Limb (tissue), 2 donors: ENCODE measurements at regions not wholly inside any gene's neighbourhood (a gene's known extent, or its start where the extent isn't known, plus 50 kb on each side); places are given as distances from the start of the nearest gene placed in this dataset.
"Not testable (repeated sequence)": the region's sequence is repeated elsewhere in the genome, so short reads cannot be mapped to it uniquely, and the experiment has no call there.

ENCODE experiments used
- DNase-seq, 2 donors: peaks; one replicate each; pipeline ENCODE4 v3.0.0-alpha.2; 2016; ENCODE audit errors: extremely low spot score in 2 of 2

DNA sequence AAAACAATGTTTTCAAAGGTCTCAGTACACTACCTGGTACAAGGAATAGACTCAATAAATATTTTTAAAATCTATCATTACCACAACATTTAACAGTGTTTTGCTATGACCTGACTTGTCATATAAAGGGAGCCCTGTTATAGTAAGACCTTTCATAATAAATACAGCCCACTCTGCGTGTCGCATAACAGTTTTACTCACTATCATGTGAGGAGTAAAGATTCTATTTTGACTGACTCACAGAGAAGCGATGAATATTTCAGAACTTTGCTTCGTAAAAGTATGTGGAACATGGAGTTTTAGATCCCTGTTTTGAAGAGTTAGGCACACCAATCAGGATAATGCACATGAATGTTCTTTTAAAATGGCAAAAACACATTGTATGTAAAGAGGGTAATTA is 531.2 kb downstream of the KCNA4 start:
- no peak for DNase-seq

DNA sequence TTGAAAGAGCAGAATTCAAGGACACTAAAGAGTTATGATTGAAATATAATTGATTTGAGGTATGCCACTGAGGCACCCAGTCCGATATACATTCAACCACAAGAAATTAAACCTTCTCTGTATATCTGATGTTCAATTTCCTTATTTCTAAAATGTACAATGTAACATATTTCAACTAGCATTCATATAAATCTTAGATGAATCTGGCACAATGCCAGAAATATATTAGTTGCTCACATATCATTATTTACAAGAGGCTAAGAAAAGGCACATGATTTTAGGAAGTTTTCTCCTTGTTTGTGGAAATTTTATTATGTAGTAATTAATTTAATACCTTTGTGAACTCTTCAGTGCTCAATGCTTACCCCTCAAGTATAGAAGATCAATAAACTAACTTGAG is 532.3 kb downstream of the KCNA4 start:
- DNase-seq = no peak

DNA sequence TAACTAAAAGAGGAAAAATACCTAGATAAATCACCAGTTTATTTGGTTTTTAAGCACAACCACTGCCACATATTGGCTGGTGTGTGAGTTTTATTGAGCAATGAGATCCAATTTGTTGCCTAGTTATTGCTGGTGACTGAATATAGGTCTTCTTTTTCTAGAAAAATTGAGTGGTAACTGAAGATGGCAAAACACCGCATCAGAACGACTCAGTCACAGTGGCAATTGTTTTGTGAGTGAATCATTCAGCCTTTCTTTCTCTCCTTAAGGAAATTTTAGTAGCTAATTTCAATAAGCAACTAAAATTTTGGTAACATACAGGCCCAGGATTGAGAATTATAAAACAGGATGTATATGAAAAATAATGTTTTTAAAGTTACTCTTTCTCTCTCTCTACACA is 533.0 kb downstream of the KCNA4 start:
- DNase-seq = no peak

DNA sequence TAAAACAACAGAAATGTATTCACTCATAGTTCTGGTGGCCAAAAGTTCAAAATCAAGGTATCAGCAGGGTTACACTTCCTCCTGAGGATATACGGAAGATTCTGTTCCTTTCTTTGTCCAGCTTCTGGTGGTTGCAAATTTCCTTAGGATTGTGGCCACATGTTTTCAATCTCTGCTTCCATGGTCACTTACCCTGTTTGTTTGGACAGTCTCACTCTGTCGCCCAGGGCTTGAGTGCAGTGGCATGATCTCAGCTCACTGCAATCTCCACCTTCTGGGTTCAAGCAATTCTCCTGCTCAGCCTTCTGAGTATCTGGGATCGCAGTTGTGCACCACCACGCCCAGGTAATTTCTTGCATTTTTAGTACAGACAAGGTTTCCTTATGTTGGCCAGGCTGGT is 534.3 kb downstream of the KCNA4 start:
- DNase-seq = no peak

DNA sequence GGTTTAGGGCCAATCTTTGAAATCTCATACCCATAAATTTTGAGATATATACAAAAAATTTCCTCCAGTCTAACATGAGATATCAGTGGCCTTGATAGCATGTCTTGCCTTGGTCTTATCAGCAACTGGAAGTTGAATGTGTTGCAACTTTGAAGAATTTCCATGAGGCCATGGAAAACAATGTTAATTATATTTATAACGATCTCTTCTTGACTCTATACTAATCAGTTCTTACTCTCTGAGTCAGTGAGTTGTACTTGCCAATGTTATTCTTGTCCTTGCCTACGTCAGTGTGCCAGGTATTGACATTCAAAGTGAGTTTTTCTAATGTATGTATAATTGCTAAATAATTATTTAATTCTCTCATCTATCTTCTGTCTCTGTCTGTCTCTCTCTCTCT is 535.1 kb downstream of the KCNA4 start:
- DNase-seq = no peak

DNA sequence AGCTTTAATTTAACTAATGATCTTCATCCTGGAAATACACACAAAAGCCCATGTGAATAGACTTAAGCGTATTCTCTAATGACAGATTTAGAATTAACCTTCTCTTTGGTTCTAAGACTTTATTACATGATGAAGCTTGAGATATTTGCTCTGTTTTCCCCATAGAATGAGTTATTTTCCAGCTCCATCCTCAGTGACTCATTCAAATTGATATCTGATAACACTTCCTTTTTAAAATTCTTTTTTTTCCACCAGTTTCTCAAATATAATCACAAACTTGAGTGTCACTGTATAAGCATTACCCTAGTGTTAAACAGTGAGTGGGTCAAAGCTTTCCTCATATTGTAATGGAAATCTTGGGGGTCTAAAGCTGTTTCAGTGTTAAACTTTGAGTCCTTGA is 535.8 kb downstream of the KCNA4 start:
- no peak for DNase-seq

DNA sequence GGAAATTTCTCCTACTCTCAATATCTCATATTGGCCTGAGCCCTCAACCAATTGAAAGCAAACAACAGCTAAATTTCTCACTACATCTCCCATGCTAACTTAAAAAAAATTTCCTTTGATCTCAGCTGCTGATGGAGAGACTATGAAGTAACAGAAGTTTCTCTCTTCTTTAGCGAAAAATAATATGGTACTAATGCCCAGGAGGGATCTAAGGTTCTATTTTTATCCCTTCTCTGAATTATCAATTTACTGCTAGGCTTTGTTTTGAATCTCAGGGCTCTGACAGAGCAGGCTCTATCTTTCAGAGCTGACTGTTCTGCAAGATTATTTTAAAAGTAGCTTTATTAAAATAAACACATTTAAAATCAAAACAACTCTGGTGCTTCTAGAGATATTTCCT is 558.6 kb downstream of the KCNA4 start:
- DNase-seq = no peak

DNA sequence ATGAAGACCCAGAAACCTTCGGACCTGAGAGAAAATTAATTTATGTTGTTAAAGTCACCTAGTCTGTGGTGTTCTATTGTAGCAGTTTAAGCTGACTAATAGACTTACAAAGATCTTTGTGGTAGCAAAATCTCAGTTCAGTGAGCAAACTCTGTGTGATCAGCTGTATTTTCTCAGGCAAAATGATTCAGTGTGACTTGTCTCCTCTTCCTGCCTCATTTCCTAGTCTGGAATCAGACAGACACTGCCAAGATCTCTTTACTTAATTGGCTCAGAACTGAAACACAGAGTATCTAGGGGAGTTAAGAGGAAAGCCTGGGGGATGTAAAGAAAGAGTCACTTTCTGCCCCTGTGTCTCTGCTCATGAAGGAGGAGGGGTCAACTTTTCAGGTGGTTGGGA is 564.7 kb downstream of the KCNA4 start:
- DNase-seq = no peak

DNA sequence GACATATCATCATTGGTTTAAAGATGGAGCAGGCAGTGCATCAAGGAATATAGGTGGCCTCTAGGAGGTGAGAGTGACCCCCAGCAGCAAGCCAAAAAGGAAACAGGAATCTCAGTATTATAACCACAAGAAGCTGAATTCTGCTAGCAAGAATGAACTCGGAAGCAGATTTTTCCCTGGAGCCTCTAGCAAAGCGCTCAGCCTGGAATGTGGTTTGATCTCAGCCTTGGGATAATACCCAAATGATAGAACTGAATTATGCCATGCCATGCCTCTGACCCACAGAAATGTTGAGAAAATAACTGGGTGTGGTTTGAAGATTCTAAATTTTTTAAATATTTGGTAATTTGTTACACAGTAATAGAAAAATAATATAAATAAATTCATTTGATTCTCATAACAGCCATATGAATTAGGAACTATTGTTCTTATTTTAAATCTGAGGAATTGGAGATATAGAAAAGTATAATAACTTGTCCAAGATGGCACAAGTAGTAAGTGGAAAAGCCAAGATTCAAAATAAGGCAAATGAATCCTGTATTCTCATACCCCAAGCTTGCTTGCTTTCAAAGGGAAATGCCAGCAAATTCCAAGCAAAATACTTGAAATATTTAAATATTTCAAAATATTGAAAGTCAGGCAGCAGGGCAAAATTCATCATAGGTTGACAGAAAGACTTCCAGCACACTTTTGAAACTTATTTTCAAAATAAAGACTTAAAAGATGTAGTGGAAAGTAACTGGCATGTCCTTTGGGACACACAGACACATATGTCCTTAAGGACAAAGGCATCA is 567.4 kb downstream of the KCNA4 start:
- DNase-seq = no peak

DNA sequence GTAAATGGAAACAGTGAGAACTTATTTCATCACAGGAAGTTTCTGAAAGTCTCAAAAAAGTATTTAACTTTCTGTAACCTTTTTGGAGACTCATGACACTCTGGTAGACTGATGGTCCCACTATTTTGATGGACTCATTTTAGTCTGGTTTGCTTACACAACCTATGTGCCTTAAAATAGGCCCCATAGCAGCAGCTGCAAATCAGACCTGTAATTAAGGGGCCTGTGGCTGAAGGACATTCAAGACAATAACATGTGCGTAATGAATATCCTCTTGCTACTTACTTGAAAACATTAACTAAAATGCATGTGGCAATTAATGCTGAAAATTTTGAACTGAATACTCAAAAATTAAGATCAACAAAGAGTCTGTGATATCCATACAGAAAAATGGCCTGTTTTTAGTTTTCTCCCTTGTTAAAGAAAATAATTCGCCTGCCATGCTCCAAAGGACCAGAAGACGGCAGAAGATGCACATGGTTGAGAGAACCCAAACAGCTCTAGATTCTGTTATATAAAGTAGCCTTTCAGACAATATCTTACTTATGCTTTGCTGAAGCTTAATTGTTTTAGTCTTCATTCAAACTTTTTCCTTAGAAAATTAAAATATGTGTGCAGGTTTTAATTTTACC is 568.5 kb downstream of the KCNA4 start:
- peak in 1 of 2 donors; percentile 57 for DNase-seq

DNA sequence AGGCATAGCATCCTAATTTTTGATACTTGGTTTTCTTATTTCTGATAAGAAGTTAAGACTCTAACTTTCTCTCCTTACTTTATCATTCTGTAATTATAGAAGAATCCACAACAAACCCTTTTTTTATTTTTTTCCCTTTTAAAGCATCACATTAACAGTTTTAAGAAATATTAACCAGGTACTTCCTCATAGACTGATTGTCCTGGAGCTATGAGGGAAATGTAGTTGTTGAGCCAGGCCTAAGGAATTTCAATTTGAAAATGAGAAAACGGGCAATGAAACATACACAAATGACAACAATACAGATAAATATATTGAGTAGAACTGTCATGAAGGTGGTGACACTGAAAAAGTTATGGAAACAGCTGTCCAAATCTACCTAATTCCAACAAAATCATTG is 569.0 kb downstream of the KCNA4 start:
- DNase-seq = no peak

DNA sequence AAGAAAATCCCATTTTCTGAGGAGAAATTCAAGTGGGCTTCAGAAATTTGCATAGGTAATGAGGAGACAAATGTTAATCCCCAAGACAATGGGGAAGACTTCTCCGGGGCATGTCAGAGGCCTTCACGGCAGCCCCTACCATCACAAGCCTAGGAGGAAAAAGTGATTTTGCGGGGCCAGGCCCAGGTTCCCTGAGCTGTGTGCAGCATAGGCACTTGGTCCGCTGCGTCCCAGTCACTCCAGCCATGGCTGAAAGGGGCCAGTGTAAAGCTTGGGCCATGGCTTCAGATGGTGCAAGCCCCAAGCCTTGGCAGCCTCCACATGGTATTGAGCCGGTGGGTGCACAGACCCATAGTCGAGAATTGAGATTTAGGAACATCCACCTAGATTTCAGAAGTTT is 570.7 kb downstream of the KCNA4 start:
- DNase-seq = no peak

DNA sequence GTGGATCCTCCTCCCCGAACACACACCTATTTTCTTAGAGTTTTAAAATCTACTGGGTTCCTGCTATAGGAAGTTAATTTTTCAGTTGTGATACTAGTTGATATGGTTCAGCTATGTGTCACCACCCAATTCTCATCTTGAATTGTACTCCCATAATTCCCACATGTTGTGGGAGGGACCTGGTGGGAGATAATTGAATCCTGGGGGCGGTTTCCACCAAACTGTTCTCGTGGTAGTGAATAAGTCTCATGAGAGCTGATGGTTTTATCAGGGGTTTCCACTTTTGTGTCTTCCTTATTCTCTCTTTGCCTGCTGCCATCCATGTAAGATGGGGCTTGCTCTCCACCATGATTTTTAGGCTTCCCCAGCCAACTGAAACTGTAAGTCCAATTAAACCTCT is 571.6 kb downstream of the KCNA4 start:
- not testable (repeated sequence) for DNase-seq

DNA sequence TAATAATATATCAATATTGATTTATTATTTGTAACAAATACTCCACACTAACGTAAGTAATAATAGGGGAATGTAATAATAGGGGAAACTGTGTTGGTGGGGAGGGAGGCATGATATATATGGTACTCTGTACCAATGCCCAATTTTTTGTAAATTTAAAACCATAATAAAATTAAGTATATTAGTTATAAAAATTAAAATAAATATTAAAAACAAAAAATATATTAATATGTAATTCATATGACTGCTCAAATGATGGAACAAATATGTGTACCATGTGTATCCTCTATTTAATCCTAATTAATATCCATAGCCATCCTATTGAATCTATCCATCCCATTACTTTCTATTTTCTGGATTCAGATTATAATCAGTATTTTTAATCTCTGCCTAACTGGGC is 578.0 kb downstream of the KCNA4 start:
- no peak for DNase-seq

DNA sequence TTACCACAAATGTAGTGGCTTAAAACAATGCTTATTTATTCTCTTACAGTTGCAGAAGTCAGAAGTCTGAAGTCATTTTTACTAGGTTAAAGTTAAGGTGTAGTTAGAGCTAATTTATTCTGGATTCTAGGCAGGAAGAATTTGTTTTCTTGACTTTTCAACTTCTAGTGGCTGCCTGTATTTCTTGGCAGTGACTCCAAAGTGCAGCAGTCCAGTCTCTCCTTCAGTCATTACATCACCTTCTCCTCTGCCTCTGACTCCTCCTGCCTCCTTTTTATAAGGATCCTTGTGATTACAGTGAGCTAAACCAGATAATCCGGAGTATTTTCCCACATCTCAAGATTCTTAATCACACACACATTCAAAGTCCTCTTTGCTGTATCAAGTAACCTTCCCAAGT is 581.4 kb downstream of the KCNA4 start:
- DNase-seq = no peak

DNA sequence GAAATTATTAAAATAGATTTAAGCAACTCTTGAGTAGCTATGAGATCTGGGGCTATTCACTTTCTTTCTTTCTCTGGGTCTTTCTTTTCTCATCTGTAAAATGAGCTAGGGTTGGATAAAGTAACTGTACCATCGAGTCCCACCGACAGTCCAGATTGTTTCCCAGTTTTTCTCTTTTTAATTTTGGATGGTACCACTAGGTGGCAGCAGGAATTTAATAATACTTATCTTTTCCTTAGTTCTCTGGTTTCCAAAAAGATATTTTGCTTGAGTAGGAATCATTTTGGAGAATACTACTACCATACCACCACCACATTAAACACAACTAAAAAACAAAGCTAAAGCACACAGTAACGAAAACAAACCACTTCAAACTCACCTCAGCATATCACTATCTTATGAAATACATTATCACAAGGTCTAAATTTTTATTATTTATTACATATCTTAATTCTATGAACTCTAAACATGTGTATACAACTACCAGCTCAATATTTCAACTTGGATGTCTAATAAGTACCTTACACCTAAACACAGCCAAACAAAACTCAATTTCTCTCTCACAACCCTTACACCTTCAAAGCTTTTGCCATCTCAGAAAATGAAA is 584.0 kb downstream of the KCNA4 start:
- peak in 1 of 2 donors; percentile 15 for DNase-seq

DNA sequence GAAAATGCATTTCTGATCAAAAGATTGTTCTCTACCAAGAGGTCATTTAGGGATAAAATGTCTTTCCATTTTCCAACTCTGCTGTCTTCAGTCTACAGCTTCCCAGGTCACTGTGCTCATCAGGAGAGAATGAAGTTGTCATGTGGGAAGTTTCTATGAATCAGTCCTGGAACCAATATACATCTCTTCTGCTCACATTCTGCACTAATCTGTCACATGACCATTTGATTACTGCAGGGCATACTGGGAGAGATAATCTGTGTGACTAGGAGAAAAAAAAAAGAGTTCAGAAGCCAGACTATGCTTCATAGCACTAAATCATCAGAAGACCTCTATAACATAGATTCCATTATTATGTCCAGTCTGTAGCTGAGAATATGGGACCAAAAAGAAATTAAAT is 611.5 kb downstream of the KCNA4 start:
- no peak for DNase-seq

DNA sequence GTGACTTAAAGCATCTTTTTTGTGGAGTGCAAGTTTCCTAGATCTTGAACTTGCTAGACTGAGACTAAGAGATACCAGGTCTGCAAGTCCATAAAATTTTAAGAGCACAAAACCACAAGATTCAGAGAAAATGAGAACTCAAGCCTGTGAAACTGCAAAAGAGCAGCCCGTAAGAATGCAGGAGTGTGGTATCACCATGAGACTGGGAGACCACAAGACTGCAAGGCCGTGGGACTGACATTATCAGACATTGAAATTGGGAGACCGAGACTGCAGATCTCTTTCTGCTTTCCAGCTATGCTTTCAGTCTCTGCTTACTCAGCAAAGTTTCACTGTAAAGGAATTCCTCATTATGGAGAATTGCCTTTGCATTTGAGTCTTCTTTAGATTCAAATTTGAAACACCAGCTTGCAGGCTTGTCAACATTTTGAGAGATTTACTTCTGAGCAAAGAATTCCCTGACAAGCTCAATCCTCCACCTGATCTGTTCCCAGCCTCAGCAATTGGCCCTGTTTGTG is 621.2 kb downstream of the KCNA4 start:
- DNase-seq = no peak

DNA sequence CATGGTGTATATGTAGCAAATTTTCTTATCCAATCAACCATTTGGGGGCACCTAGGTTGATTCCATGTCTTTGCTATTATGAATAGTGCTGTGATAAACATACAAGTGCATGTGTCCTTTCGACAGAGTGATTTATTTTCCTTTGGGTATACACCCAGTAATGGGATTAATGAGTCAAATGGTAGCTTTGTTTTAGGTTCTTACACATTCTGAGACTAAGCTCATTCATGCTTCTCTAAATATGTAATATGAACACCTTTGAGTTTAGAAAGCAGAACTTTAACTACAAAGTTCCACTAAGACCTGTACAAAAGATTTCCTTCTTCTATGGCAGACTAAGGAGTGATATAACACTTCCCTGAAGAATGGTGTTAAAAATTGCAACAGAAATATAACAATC is 627.0 kb downstream of the KCNA4 start:
- DNase-seq = no peak

DNA sequence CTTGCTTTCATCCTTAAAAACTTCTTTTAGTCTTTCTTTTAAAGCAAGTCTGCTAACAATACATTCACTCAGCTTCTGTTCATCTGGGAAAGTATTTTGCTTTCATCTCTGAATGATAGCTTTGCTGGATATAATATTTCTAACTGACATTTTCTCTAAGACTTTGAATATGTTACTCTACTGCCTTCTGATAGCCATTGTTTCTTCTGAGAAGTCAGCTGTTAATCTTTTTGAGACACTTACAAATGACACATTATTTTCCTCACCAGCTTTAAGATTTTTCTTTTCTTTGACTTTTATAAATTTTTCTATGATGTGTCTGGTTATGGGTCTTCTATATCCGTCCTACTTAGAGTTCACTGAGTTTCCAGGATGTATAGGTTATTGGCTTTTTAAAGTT is 643.1 kb downstream of the KCNA4 start:
- no peak for DNase-seq

DNA sequence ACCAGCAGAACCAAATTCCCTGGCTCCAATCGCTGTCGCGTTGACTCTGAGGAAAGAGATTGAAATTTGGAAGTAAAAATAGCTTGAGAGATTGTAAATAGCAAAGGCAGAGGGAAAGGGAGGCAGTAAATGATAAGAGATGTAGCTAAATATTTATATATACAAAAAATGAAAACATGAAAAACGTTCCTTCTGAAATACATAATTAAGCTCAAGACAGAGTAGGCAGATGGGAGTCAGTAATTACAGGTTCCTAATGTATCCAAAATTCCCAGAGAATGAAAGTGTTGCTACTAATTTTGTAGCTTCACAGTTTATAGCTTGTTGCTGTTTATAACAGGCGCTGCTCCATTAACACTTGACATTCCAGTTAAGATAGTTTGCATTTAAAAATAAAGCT is 648.7 kb downstream of the KCNA4 start:
- DNase-seq = no peak

DNA sequence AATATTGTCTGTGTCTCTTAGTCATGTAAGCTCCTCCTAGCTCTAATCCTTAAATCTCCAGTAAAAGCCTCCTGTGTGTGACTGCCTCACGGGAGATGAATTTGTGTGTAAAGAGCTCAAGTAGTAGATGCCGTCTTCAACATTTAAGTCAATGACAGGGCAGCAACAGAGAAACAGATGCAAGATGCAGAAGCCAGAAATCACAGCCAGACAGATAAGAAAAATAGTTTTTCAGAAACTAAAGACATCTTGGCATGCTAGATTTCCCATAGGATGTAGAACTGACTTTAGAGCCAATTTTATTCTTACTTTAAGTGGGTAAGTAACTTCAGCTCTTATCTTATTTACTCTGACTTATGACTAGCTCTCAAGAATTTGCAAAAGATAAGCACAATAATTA is 652.8 kb downstream of the KCNA4 start:
- DNase-seq = no peak

DNA sequence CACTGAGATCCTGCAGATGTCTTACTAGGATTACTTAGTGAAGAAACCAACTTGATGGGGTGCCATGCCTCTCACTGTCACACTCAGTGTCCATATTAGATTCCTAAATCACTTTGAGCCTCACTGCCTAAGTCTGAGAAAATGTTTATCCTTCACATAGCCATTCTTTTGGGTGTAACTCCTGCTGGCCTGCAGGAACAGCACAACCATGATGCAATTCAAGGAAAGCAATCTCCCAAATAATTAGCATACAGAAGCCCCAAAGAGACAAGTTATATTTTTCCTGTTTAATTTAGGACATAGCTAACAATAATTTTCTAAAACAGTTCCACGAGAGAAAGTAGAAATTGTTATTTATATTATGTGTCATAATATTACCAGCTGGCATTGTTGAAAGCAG is 655.5 kb downstream of the KCNA4 start:
- DNase-seq = no peak
